Neural progenitor cell (in vitro differentiated cells): ENCODE measurements at regions not wholly inside any gene's neighbourhood (a gene's known extent, or its start where the extent isn't known, plus 50 kb on each side); places are given as distances from the start of the nearest gene placed in this dataset.

ENCODE experiments used
- CTCF ChIP-seq: fragments of 200-600 bp; sonication (generic); IDR thresholded peaks from 2 replicates; pipeline ENCODE4 v1.5.1; 2017; ENCODE audit warnings: antibody characterized with exemption, mild to moderate bottlenecking
- EZH2 ChIP-seq: fragments of 200-600 bp; sonication (generic); IDR thresholded peaks from 2 replicates; pipeline ENCODE4 v1.6.1; 2017; ENCODE audit warnings: antibody characterized with exemption, mild to moderate bottlenecking, moderate library complexity

- TF ChIP-seq CTCF = no peak
- TF ChIP-seq EZH2 = no peak
Observed at GRCh38 chr3:163368168-163368567, 1710.1 kb downstream of the SI start.
